DLD1 (cell line): ENCODE measurements at regions not wholly inside any gene's neighbourhood (a gene's known extent, or its start where the extent isn't known, plus 50 kb on each side); places are given as distances from the start of the nearest gene placed in this dataset.
"Not testable (repeated sequence)": the region's sequence is repeated elsewhere in the genome, so short reads cannot be mapped to it uniquely, and the experiment has no call there.

Experiments used
- in situ Hi-C: cut with HindIII; loops from 2 replicates; pipeline ENCODE4 v1.10.0; 2017; ENCODE audit warnings: low sequenced_read_pairs

DNA sequence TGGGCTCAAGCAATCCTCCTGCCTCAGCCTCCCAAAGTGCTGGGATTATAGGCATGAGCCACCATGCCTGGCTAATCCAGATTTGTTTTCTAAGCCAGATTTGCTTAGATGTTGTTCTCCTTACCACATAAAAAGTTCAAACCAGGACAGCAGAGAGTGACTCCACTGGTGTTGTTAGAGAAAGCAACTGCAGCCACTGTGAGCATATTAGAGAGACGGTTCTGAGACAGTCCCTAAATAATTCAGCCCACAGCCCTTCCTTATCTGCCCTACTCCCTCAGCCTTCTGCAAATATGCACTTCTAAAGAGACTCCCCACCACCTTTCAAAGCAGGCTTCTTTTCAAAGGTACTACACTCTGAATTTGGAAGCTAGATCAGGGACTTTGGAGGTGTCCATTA, 96.1 kb downstream of the DRD1 start:
- in situ Hi-C loops = no loop called here

DNA sequence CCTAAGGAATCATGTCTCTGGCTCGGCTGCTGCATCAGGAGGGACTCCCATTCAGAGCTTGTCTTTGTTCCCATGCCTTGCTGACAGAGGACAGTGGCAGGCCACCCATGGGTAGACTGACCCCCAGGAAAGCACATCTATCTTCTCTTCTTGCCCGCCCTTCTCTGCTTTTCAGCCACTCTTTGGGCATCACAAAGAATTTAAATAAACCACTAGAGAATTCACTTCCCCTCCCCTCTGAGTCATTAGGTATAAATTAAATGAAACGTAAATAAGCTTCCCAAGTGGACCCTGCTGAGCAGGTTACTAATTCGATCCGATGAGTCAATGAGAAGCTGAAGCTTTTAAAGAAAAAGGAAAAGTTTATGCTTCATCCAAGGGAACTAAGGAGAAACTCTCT, 97.0 kb downstream of the DRD1 start:
- in situ Hi-C loops = no loop called here

DNA sequence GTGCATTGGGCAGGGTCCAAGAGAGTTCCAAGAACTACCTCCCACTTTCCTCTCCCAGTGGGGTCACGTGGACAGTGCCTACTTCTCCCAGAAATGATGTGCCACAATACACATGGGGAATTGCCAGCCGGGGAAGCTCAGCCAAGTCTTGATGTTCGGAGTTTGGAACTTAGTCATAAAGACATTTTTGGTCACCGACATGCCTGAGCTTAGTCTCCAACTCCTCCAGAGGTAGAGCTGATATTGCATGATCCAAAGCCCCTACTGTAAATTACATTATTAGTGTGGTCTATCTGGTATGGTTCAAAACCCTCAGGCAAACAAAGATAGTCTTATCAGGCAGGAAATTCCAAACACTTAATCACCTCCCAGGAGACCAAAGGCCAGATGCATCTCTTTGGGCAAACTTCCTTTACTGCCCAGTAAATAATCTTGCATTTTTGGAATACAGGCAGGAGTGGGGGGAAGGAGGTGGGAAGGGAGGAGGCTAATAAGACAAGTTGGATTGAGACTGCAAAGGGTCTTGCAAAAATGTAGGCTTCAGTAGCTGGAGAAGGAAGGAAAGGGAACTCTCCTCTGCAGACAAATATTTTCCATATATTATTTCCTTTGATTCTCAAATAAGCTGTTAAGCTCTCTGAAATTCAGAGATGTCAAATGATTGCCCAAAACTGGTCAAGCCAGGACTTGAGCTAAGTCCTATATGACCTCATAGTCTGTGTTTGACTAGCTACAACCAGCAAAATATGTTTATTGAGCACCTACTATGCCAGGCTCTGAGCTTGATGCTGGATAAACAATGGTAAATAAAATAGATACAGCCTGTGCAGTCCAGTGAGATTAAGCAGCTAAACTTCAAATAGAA, 99.4 kb downstream of the DRD1 start:
- in situ Hi-C loops = no loop called here

DNA sequence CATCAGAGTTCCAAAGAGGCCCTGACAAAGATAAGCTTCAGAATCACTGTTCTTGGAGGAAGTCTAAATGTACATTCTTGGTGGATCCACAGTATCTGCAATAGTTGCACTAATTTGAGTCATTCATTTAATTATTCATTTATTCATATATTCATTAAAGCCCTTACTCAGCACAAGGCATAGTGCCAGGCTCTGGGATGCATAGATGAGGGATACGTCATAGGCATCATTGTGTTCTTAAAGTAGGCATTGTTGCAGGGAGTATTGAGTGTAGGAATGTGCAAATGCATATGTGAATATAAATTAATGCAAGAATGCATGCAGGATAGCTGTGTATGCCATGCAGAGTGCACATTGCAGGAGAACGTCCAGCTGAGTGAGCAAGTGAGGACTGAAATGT, 100.7 kb downstream of the DRD1 start:
- in situ Hi-C loops = no loop called here

DNA sequence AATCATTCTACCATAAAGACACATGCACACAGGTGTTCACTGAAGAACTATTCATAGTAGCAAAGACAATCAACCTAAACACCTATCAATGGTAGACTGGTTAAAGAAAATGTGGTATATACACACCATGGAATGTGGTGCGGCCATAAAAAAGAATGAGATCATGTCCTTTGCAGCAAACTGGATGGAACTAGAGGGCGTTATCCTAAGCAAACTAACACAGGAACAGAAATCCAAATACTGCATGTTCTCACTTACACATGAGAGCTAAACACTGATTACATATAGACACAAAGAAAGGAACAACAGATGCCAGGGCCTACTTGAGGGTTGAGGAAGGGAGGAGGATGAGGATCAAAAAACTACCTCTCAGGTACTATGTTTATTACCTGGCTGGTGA, 103.8 kb downstream of the DRD1 start:
- in situ Hi-C loops = no loop called here

DNA sequence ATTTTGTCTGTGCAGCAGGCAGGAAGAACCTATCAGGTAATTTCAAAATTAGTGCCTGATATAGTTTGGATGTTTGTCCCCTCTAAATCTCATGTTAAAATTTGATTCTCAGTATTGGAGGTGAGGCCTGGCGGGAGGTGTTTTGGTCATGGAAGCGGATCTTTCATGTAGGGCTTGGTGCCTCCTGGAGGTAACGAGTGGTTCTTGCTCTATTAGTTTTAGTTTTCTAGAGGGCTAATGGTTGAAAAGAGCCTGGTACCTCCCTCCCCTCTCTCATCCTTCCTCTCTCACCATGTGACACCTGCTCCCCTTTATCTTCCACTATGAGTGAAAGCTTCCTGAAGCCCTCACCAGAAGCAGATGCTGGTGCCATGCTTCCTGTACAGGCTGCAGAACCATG, 106.3 kb downstream of the DRD1 start:
- in situ Hi-C loops = no loop called here

DNA sequence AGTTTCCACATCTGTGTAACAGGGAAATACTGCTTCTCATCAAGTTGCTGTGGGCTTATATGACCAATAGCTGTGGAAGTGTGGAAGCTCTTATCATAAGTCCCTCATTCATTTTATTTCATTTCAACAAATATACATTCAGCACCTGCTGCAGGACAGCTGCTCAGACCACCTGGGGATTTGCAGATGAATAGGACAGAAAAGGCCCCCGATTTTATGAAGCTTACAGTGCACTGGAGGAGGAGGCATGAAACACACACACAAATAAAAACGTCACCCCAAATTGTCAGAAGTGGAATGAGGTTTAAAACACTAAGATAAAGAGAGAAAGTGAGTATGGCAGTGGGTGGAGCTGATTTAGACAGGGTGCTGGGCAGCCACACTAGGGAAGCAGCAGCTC, 107.2 kb downstream of the DRD1 start:
- in situ Hi-C loops = no loop called here

DNA sequence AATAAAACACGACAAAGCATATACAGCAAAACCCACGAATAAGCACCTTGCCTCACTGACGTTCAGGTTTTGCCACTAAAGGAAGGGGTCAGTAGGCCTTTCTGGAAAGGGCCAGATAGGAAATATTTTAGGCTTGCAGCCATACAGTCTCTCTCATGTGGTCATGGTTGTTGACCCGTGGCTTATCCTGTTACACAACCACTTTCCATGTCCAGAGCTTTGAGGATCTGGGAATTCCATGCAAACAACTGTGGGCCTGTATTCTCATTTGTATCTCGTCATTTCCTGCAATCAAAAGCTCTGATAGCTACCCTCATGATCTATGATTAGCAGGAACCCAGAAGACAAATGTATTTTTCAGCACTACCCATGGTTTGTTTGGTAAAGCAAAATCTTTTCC, 108.3 kb downstream of the DRD1 start:
- in situ Hi-C loops = no loop called here

DNA sequence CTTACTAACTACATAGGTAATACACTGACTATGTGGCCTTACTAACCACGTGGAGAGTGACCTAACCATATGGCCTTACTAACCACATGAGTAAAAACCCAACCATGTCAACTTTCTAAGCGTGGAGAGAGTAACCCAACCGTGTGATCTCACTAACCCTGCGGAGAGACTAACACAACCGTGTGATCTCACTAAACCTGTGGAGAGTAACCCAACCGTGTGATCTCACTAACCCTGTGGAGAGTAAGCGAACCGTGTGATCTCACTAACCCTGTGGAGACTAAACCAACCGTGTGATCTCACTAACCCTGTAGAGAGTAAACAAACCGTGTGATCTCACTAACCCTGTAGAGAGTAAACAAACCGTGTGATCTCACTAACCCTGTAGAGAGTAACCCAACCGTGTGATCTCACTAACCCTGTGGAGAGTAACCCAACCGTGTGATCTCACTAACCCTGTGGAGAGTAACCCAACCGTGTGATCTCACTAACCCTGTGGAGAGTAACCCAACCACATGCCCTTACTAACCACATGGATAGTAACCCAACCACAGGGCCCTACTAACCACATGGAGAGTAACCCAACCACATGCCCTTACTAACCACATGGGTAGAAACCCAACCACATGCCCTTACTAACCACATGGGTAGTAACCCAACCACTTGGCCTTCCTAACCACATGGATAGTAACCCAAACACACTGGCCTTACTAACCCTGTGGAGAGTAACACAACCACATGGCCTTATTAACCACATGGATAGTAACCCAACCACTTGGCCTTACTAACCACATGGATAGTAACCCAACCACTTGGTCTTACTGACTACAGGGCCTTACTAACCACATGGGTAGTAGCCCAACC, 112.6 kb downstream of the DRD1 start:
- in situ Hi-C loops = not testable (repeated sequence)

DNA sequence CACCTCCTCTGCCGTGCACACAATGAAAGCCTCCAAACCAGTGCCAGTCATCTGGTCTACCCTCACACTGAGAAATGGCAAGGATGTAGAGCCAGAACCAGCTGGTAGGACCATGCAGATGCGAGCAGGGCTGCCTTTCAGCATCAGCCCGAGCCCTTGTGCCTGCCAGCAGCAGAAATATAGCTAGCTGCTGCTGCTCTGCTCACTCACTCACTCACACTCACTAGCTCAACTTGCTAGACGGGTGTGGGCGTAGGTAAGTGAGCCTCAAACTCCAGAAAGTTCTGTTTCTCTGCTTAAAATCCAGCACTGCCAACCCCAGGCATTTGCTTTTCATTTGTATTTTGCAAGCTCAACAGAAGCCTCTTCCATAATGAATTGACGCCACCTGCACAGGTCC, 114.0 kb downstream of the DRD1 start:
- in situ Hi-C loops = no loop called here

DNA sequence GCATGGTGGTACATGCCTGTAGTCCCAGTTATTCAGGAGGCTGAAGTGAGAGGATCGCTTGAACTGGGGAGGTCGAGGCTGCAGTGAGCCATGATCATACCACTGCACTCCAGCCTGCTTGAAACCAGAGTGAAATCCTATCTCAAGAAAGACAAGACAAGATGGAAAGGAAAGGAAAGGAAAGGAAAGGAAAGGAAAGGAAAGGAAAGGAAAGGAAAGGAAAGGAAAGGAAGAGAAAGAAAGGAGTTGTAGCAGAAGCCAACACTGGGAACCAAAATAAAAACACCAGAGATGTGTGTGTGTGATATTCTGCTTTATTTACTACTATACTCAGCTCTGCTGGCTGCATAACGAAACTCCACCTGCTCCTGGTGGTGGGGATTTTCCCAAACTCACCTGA, 115.3 kb downstream of the DRD1 start:
- in situ Hi-C loops = no loop called here

DNA sequence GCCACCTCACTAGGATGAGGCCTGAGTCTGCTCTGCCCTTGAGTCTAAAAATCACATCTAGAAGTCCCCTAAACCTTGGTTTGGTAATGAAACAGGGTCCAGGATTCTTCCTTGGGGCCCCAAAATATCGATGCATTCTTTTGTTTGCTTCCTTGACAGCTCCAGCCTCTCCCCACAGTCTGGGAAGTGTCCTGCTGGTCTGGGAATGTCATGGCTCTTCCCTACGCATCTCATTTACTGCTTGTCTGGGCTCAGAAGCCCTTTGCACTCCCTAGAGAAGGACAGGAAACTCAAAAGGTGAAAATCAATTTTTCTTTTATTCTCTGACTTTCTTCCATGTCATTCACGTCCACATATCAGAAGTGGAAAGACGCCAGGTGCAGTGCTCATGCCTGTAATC, 115.8 kb downstream of the DRD1 start:
- in situ Hi-C loops = no loop called here

DNA sequence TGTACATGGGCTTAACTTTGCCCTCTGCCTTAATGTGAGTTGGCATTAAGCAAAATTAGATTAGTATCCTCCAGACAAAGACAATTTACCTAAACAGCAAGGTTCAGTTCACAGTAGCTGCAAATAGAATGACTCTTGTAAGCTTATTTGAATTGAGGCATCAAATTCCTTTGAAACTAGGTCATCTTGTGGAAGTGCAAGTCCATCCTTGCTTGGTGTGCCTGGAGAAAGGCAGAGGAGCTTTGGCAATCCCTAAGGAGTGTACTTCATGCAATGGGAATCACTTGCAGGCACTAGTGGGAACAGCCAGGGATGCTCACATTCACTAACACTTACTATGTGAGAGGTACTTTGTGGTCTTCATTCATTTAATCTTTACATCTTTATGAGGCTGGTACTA, 118.3 kb downstream of the DRD1 start:
- in situ Hi-C loops = no loop called here

DNA sequence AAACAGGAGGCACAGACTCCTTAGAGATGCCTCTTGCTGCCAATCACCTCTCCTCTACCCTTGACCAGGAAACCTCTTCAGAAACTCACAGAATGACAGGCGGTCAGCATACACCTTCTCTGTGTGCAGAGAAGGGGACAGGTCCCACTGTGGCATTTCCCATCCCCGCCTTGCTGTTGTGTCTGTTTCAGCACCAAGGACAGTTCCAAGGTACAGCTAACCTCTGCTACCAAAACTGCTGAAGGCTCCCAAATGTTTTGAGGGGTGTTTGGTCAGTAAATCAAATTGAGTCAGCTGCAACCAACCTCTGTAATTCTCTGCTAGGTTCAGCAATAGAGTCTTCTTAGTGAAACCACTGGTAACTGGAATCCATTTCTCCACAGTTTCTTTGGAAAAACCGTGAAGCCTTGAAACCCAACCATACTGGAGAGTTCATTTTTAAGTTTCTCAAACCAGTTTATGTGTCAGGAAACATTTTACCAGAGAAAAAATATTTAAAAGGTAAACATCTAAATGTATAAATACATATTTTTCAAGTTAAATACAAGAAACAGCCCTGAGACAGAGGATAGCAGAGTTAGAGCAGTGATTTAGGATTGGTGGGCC, 122.0 kb downstream of the DRD1 start:
- in situ Hi-C loops = no loop called here

DNA sequence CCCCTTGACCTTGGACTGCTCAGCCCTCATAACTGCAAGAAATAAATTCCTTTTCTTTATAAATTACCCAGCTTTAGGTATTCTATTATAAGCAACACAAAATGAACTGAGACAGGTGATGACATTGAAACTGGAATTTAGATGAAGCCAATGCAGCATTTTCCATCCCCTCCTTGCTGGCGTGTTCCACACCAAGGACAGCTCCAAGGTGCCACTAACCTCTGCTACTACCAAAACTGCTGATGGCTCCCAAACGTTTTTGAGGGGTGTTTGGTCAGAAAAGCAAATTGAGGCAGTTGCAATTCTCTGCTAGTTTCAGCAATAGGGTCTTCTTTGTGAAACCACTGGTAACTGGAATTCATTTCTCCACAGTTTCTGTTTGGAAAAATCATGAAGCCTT, 124.8 kb downstream of the DRD1 start:
- in situ Hi-C loops = no loop called here

DNA sequence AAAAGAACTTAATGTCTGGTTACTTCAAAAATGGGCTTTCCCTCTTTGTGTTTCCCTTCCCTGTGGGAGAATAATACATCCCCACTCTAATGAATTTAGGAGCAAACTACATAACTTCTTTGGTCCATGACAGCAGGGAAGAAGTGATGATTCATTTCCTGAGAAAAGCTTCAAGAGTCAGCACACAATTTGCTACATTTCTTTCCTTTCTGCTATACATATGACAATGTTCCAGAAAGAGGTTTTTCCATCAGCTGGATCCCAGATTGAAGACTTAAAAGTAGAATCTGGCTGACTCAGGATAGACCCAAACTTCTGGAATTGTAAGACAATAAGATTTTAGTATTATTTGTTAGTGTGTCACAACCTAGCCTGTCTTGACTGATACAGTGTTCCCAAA, 126.1 kb downstream of the DRD1 start:
- in situ Hi-C loops = no loop called here

DNA sequence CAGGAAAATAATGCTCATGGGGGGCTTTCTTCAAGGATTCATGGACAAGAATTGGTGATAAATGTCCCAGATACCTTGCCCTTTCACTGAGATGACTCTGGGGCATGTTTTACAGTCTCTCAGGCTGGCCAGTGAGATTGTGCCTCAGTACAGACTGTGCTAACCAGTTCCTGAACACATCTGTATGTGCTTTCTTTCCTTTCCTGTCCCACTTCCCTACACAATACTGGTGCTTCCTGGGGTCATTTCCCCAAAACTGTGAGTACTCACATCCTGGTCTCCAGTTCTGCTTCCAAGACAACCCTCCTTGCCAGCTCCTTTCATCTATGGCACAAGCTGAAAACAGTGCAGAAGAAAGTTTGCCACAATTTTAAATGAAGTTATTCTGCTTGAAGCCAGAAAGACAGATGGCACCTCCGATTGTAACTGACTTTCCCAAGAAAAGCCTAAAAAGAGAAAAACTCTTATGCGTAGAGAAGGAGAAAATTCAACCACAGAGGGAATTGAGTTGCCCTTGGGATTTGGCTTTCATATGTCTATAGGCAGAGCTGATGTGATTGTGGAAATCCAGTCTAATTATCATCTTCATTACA, 134.7 kb downstream of the DRD1 start:
- in situ Hi-C loops = no loop called here

DNA sequence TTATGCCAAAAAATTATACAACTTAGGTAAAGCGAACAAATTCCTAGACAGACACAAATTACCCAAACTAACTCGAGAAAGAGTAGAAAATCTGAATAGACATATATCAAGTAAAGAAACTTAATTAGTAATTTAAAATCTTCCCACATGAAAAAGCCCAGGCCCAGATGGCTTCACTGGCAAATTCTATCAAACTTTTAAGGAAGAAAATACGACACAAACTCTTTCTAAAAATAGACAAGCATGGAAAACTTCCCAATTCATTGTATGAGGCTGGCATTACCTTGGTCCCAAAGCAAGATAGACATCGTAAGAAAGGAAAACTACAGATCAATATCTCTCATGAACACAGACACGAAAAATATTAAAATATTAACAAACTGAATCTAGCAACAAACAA, 135.3 kb downstream of the DRD1 start:
- in situ Hi-C loops = no loop called here

DNA sequence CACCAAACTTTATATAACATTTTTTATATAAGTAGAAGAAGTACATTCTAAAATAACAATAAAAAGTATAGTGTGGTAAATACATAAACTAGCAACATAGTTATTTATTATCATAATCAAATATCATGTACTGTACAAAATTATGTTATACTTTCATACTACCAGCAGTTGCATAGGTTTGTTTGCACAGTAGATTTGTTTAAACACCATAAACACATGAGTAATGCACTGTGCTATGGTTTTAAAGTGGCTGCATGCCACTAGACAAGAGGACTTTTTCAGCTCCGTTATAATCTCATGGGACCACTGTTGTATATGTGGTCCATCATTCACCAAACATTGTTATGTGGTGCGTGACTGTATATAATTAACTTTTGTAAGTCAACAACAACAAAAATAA, 137.6 kb downstream of the DRD1 start:
- in situ Hi-C loops = no loop called here

DNA sequence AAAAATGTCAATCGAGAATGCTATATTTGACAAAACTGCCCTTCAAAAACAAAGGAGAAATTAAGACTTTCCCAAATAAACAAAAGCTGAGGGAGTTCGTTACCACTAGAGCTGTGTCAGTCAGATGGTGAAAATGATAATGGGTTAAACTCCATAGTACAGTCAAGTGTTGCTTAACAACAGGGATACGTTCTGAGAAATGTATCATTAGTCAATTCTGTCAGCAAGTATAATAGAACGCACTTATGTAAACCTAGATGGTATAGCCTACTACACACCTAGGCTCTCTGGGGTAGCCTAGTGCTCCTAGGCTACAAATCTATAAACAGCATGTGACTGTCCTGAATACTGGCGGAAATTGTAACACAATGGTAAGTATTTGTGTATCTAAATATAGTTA, 138.7 kb downstream of the DRD1 start:
- in situ Hi-C loops = no loop called here

DNA sequence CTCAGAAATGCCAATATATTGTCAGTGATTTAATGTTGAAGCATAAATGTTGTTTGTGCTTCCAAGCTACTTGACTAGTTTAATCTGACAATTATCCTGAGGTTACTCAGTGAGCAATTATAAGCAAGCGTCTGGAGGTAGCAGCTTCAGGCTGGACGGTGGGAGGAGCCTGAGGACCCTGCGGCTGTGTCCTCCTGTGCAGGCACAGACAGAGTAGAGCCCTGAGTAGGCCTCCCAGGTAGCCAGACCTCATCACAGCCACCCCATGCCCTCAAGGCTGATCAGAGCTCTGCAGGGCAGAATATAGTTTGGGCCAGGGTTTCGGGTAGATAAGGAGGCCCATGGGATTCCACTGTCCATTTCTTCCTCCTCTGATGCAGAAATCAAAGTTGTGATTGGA, 153.6 kb downstream of the DRD1 start:
- in situ Hi-C loops = no loop called here
